Loucy (cell line): ENCODE measurements at regions not wholly inside any gene's neighbourhood (a gene's known extent, or its start where the extent isn't known, plus 50 kb on each side); places are given as distances from the start of the nearest gene placed in this dataset.

Source experiments
- EZH2phosphoT487 ChIP-seq: fragments of 200-600 bp; IDR thresholded peaks from 2 replicates; pipeline ENCODE4 v1.6.1; 2018; ENCODE audit warnings: antibody characterized with exemption, mild to moderate bottlenecking, moderate library complexity, borderline replicate concordance
- TF ChIP-seq, protein P1 (sequence below): fragments of 200-600 bp; sonication (generic); conservative IDR thresholded peaks from 2 replicates; pipeline ENCODE4 v1.5.1; 2014; ENCODE audit warnings: mild to moderate bottlenecking, antibody characterized with exemption, low read length

GRCh38 chr11:13206086-13206640, 71.4 kb upstream of the BMAL1 start:
- TF ChIP-seq, protein P1, sequence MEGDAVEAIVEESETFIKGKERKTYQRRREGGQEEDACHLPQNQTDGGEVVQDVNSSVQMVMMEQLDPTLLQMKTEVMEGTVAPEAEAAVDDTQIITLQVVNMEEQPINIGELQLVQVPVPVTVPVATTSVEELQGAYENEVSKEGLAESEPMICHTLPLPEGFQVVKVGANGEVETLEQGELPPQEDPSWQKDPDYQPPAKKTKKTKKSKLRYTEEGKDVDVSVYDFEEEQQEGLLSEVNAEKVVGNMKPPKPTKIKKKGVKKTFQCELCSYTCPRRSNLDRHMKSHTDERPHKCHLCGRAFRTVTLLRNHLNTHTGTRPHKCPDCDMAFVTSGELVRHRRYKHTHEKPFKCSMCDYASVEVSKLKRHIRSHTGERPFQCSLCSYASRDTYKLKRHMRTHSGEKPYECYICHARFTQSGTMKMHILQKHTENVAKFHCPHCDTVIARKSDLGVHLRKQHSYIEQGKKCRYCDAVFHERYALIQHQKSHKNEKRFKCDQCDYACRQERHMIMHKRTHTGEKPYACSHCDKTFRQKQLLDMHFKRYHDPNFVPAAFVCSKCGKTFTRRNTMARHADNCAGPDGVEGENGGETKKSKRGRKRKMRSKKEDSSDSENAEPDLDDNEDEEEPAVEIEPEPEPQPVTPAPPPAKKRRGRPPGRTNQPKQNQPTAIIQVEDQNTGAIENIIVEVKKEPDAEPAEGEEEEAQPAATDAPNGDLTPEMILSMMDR: no peak
- no peak for TF ChIP-seq EZH2phosphoT487
